PFSK-1 (cell line): ENCODE measurements at regions not wholly inside any gene's neighbourhood (a gene's known extent, or its start where the extent isn't known, plus 50 kb on each side); places are given as distances from the start of the nearest gene placed in this dataset.

Experiments
- FOXP2 ChIP-seq: optimal IDR thresholded peaks from 2 replicates; pipeline ENCODE3; 2011; ENCODE audit warnings: borderline replicate concordance, control low read depth, inconsistent platforms; ENCODE audit not compliant: insufficient read depth; ENCODE audit errors: extremely low read length, extremely low read depth
- POLR2AphosphoS5 ChIP-seq: IDR thresholded peaks from 2 replicates; pipeline ENCODE4 v1.6.1; 2012; ENCODE audit warnings: low read depth, mild to moderate bottlenecking, control low read depth, low read length, moderate library complexity
- SIN3A ChIP-seq: IDR thresholded peaks from 2 replicates; pipeline ENCODE4 v1.6.1; 2012; ENCODE audit warnings: mild to moderate bottlenecking, low read length, moderate library complexity, borderline replicate concordance; ENCODE audit not compliant: insufficient read depth
- TAF1 ChIP-seq: IDR thresholded peaks from 2 replicates; pipeline ENCODE4 v1.6.1; 2012; ENCODE audit warnings: low read length, control low read depth, borderline replicate concordance; ENCODE audit not compliant: insufficient read depth

DNA sequence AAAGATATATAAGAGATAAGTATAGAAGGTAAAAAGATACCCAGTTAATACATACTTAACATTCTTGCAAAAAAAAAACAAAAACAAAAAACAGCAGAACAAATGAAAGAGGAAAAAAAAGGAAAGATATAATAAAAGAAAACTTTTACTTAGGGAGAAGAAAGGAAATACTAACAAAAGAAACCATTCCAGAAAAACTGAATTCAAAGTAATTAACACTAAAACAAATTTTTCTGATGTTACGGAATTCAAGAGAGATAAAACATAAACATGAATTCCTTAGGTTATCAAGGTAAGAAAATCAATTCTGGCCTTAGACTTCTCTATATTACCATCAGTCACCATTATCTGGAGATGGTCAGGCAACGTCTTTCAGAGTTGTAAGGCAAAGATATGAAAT is 261.8 kb downstream of the ZEB2 start:
- TF ChIP-seq POLR2AphosphoS5 (no peak), TAF1 (no peak), SIN3A (no peak), FOXP2 (no peak)
